HEK293T (cell line): ENCODE measurements at regions not wholly inside any gene's neighbourhood (a gene's known extent, or its start where the extent isn't known, plus 50 kb on each side); places are given as distances from the start of the nearest gene placed in this dataset.

Source experiments
- CTCF ChIA-PET: fragments of 350-600 bp; formaldehyde crosslinking; extraction: SDS; loops from one replicate; lab custom pipeline; 2021; ENCODE audit warnings: antibody characterized with exemption, inconsistent platforms; lab: Yijun Ruan, JAX
- POLR2A ChIA-PET: fragments of 350-600 bp; formaldehyde crosslinking; extraction: SDS; loops from one replicate; lab custom pipeline; 2020; ENCODE audit warnings: antibody characterized with exemption, inconsistent platforms; lab: Yijun Ruan, JAX
- DNase-seq: peaks from one replicate; pipeline ENCODE4 v3.0.0; 2012; ENCODE audit warnings: mixed read lengths; ENCODE audit errors: extremely low spot score
- ARNT ChIP-seq: fragments of 450-650 bp; IDR thresholded peaks from 2 replicates; pipeline ENCODE4 v1.6.1; 2017; ENCODE audit warnings: mild to moderate bottlenecking
- BHLHE40 ChIP-seq: fragments of 450-650 bp; IDR thresholded peaks from 2 replicates; pipeline ENCODE4 v1.6.1; 2016; ENCODE audit warnings: mild to moderate bottlenecking, moderate library complexity, borderline replicate concordance
- CTBP1 ChIP-seq: fragments of 450-650 bp; IDR thresholded peaks from 2 replicates; pipeline ENCODE4 v1.6.1; 2016; ENCODE audit warnings: borderline replicate concordance
- ELF4 ChIP-seq: fragments of 450-650 bp; IDR thresholded peaks from 2 replicates; pipeline ENCODE4 v1.6.1; 2017; ENCODE audit warnings: antibody characterized with exemption
- FOXA1 ChIP-seq: fragments of 450-650 bp; IDR thresholded peaks from 2 replicates; pipeline ENCODE4 v1.6.1; 2016; ENCODE audit warnings: mild to moderate bottlenecking
- FOXK2 ChIP-seq: fragments of 450-650 bp; IDR thresholded peaks from 2 replicates; pipeline ENCODE4 v1.6.1; 2016; ENCODE audit warnings: mild to moderate bottlenecking
- FOXM1 ChIP-seq: fragments of 450-650 bp; IDR thresholded peaks from 2 replicates; pipeline ENCODE4 v1.6.1; 2017; ENCODE audit warnings: mild to moderate bottlenecking, borderline replicate concordance
- HDGF ChIP-seq: fragments of 450-650 bp; IDR thresholded peaks from 2 replicates; pipeline ENCODE4 v1.6.1; 2017; ENCODE audit warnings: antibody characterized with exemption, borderline replicate concordance
- L3MBTL2 ChIP-seq: fragments of 450-650 bp; conservative IDR thresholded peaks from 2 replicates; pipeline ENCODE4 v1.6.1; 2016; ENCODE audit warnings: mild to moderate bottlenecking
- LEF1 ChIP-seq: fragments of 450-650 bp; IDR thresholded peaks from 2 replicates; pipeline ENCODE4 v1.6.1; 2017; ENCODE audit warnings: mild to moderate bottlenecking, borderline replicate concordance
- NFRKB ChIP-seq: fragments of 450-650 bp; IDR thresholded peaks from 2 replicates; pipeline ENCODE4 v1.6.1; 2016; ENCODE audit warnings: mild to moderate bottlenecking, moderate library complexity
- SP1 ChIP-seq: fragments of 450-650 bp; IDR thresholded peaks from 2 replicates; pipeline ENCODE4 v1.6.1; 2017
- SUZ12 ChIP-seq: fragments of 450-650 bp; IDR thresholded peaks from 2 replicates; pipeline ENCODE4 v1.6.1; 2016; ENCODE audit warnings: mild to moderate bottlenecking
- TARDBP ChIP-seq: fragments of 450-650 bp; IDR thresholded peaks from 2 replicates; pipeline ENCODE4 v1.6.1; 2016
- ZNF384 ChIP-seq: fragments of 450-650 bp; IDR thresholded peaks from 2 replicates; pipeline ENCODE4 v1.6.1; 2016
- TF ChIP-seq, protein P1 (sequence below): fragments of 450-650 bp; IDR thresholded peaks from 2 replicates; pipeline ENCODE4 v1.6.1; 2016

DNA sequence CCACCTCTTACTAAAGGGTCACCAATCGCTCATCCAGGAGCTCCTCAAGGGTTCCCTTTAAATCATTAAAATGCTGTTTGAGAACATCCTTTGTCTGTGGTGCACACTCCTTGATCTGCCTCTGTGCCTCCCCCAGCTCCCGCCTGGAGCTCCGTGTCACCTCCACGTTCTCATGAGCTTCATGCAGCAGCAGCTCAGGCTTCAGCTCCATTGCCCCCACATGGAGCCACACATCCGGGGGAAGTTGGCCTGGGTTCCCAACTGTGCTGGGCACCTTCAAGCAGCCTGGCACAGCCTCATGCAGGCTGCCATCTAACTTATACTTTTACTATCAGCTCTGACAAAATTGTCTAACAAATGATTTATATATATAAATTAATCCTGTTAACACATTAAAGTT lies 585.8 kb upstream of the FAM174A start:
- TF ChIP-seq SP1 = no peak
- TF ChIP-seq FOXM1 = no peak
- no peak for TF ChIP-seq LEF1
- TF ChIP-seq ZNF384 = no peak
- no peak for TF ChIP-seq ELF4
- no peak for TF ChIP-seq BHLHE40
- TF ChIP-seq L3MBTL2 = no peak
- TF ChIP-seq ARNT = no peak
- no peak for TF ChIP-seq HDGF
- TF ChIP-seq CTBP1 = no peak
- TF ChIP-seq, protein P1, sequence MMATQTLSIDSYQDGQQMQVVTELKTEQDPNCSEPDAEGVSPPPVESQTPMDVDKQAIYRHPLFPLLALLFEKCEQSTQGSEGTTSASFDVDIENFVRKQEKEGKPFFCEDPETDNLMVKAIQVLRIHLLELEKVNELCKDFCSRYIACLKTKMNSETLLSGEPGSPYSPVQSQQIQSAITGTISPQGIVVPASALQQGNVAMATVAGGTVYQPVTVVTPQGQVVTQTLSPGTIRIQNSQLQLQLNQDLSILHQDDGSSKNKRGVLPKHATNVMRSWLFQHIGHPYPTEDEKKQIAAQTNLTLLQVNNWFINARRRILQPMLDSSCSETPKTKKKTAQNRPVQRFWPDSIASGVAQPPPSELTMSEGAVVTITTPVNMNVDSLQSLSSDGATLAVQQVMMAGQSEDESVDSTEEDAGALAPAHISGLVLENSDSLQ = no peak
- no peak for TF ChIP-seq TARDBP
- no peak for TF ChIP-seq FOXA1
- TF ChIP-seq FOXK2 = no peak
- ChIA-PET POLR2A (no interaction called here), CTCF (no interaction called here)
- DNase-seq = no peak

DNA sequence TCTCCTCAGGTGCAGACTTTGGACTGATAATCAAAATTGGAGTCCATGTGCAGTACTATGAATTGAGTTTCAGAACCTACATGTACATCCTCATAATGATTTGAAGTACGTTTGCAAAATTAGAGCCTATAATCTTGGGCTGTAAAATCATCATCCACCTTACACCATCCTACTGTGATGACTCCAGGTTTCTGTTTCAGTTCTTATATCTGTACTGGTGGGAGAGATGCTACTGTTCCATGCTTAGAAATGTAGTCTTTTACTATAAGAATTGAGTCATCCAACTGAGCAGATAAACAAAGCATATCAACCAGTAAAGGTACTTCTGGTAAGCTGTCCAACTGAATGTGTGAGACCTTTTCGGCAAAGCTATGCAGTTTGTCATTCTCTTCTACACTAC lies 586.3 kb upstream of the FAM174A start:
- TF ChIP-seq FOXK2 (no peak), SUZ12 (no peak), NFRKB (no peak), SP1 (no peak), ZNF384 (no peak), FOXM1 (no peak), LEF1 (no peak), FOXA1 (no peak), BHLHE40 (no peak), L3MBTL2 (no peak), HDGF (no peak), TARDBP (no peak), ELF4 (no peak), CTBP1 (no peak), ARNT (no peak)
- TF ChIP-seq, protein P1 = no peak
- CTCF ChIA-PET = no interaction called here
- no peak for DNase-seq
- POLR2A ChIA-PET = no interaction called here

DNA sequence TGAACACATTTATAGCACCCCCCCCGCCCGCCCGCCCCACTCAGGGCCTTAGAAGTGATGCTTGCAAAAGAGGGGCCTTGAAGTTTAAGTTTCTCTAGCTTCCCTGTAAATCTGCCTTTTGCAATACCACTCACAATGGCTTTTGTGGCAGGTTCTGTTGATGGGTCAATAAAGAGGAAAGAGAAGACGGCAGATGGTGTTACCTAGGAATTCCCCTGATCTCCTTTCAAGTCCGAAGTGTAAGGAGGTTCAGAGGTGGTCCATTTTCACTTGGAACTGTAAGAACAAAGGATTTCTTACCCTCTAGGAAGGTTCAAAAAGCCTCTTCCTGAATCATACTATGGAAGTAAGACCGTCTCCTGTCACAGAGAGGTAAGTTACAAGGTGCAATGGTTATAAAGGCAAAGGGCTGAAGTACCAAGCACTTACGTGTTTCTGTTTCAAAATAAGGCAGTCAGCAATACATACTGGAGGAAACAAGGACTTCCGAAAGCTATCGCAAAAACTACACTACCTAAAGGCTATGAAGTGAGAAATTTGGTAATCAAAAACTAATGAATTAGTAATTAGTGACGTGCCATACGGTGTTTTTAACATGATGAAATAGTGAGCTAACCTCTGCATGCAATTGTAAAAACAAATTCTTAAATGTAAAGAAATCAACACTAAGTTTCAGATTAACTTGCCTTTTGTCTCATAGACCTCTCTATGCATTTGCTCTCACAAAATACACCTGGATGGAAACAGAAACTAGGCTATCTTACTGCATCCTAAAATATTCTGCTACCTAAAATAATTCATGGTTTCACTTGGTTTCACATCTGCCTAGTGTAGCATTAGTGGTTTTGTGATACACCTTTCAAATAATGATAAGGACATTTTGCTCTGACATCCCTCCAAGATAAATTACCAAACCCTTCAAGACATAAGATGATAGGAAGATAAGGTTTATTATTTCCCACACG lies 589.4 kb upstream of the FAM174A start:
- ChIA-PET POLR2A (no interaction called here), CTCF (no interaction called here)
- DNase-seq = no peak
- TF ChIP-seq TARDBP = no peak
- TF ChIP-seq NFRKB = no peak
- TF ChIP-seq SP1 = no peak
- TF ChIP-seq FOXK2 = no peak
- no peak for TF ChIP-seq FOXM1

DNA sequence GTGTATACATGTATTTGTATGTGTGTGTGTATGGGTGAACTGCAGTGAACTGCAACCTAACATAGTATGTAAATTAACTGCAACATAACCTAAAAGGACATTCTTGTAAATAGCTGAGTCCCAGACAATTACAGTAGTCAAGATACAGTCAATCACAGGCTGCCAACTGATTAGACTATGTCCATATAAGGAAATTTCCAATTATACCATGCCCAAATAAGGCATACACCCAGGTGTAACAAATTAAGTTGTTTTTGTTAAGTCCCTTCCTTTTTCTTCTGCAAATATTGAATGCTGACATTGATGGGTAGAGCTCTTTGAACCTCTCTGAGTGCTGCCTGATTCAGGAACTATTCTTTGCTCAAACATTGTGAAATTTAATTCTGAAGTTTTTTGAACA lies 594.6 kb upstream of the FAM174A start:
- ChIA-PET POLR2A (no interaction called here), CTCF (no interaction called here)

DNA sequence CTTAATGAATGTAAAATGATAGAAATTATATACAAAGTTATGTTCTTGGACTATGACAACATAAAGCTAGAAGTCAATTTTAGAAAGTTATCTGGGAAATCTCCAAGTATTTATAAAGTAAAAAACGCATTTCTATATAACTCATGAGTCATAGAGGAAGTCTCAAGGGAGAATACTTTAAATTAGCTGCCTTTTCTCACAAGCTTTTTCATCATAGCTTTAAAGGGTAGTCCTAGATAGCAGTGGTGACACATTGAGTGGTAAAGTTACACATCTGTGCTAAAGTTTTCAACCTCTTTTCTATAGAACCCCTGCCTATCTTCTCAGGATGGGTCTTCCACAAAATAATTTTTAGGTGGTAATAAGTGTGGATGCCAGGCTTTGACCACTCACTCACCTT lies 598.3 kb upstream of the FAM174A start:
- ChIA-PET CTCF (interaction anchor here (0.7 kb wide), 1 partner anchor 17 kb away, joined by 3 read pairs; no protein-coding TSS in a partner anchor), POLR2A (no interaction called here)
- DNase-seq = no peak
- TF ChIP-seq SP1 (no peak), FOXK2 (no peak)
- TF ChIP-seq, protein P1 = no peak

More for the DNA sequence above, 594.6 kb upstream of the FAM174A start:
- DNase-seq = no peak
- TF ChIP-seq BHLHE40 (no peak), SP1 (no peak), SUZ12 (no peak), HDGF (no peak), NFRKB (no peak), FOXA1 (no peak), ZNF384 (no peak), ARNT (no peak), ELF4 (no peak)
- TF ChIP-seq, protein P1 = no peak

DNA sequence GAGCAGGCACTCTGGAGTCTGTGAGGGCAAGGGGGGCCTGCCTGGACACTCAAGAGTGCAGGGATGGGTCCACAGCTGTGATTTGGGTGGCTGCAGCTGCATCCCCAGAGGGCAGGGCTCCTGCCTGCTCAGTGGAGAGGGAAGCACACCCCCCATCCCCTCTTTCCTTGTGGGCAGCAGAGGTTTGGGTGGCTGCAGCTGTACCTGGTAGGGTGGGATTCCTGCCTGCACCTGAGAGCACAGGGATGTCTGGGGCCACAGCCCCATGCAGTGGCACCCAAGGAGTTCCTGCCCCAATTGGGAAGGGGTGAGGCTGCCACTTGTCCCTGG lies 605.4 kb upstream of the FAM174A start:
- CTCF ChIA-PET = no interaction called here
- TF ChIP-seq SUZ12 (no peak), FOXM1 (no peak), TARDBP (no peak), ARNT (no peak), FOXK2 (no peak), SP1 (no peak), BHLHE40 (no peak), FOXA1 (no peak), CTBP1 (no peak), ELF4 (no peak), HDGF (no peak), LEF1 (no peak), ZNF384 (no peak), NFRKB (no peak), L3MBTL2 (no peak)
- TF ChIP-seq, protein P1 = no peak

More for the DNA sequence above, 605.4 kb upstream of the FAM174A start:
- POLR2A ChIA-PET = no interaction called here
- no peak for DNase-seq
